GM21529 (cell line): ENCODE measurements at regions not wholly inside any gene's neighbourhood (a gene's known extent, or its start where the extent isn't known, plus 50 kb on each side); places are given as distances from the start of the nearest gene placed in this dataset.

Experiments used
- ATAC-seq: cut with Tn5 transposase; IDR thresholded peaks from one replicate; pipeline ENCODE4 v1.9.1; 2021; ENCODE audit not compliant: unreplicated experiment

- no peak for ATAC-seq
Observed at GRCh38 chr3:167958141-167958540, 137.6 kb downstream of the GOLIM4 start.

DNA sequence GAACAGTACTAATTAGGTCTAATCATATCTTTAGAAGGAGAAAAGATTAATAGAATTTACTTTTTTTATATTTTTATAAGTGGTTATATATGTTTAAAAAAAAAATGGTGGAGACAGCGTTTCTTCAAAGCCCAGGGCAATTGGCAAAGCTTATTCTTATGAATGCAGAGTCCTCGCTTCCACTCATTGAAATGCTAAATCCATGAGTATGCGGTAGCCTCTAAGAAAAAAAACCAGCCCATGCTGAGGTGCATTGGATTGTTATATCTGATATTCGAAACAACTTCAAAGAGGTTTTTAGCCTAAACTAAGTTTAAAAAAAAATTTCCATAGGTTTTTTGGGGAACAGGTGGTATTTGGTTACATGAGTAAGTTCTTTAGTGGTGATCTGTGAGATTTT lies 142.8 kb downstream of the GOLIM4 start:
- ATAC-seq: no peak

- no peak for ATAC-seq
Observed at GRCh38 chr3:167950212-167950611, 145.5 kb downstream of the GOLIM4 start.

- ATAC-seq: no peak
Observed at GRCh38 chr3:167941234-167941995, 154.3 kb downstream of the GOLIM4 start.

DNA sequence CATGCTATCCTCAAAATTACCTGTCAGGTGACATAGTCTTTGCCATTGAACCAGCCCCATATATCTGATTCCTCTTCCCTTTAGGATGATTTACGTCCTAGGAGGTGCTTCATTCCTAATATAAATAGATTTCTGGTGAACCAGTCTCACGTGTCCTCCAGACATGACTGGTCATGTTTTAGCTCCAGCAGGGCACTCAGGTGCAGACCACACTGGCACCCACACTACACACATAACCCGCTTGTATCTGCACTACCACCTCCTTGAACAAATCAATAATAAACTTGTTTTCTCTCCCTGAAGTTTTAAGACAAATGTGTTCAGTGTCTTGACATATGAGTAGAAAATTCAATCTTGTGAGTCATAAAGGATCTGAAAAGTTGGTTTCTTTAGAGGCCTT lies 155.5 kb downstream of the GOLIM4 start:
- ATAC-seq: no peak

- ATAC-seq: no peak
Observed at GRCh38 chr3:167938516-167938915, 157.2 kb downstream of the GOLIM4 start.

- ATAC-seq: no peak
Observed at GRCh38 chr3:167936019-167936418, 159.7 kb downstream of the GOLIM4 start.

GRCh38 chr3:167930453-167930852 lies 165.3 kb downstream of the GOLIM4 start:
- ATAC-seq: no peak

- ATAC-seq: no peak
Observed at GRCh38 chr3:167929968-167930367, 165.8 kb downstream of the GOLIM4 start.

GRCh38 chr3:167928381-167928780 lies 167.3 kb downstream of the GOLIM4 start:
- no peak for ATAC-seq

DNA sequence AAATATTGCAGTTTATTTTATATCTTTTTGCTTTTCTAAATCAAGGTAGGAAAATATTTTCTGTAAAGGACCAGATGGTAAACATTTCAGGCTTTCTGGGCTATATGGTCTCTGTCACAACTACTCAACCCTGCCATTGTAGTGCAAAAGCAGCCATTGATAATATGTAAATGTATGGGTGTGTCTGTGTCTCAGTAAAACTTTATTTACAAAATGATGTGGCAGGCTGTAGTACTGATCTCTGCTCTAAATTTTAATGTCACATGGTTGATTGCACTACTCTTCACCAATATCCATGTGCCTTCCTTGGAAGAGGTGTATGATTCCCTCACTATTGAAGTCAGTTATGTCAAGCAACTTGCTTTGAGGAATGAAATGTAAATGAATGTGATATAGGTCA lies 175.0 kb downstream of the GOLIM4 start:
- ATAC-seq: no peak

- ATAC-seq: no peak
Observed at GRCh38 chr3:167919590-167919989, 176.1 kb downstream of the GOLIM4 start.

DNA sequence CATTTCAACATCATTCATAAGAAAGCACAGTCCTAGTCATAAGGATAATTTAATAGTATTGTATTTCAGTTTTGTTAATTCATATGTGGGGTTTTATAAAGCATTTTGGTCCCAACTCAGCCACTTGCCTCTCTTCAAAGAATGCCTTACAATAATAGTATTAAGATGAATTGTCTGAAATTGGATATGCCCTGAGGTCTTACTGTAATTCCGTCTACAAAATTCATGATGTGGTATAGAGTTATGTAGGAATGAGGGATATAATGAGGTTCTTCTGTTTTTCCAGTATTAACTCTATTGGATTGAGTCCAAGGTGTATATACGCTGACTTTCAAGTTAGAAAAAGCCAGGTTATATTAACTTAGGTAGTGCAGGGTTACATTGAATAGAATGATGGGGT lies 177.0 kb downstream of the GOLIM4 start:
- no peak for ATAC-seq

DNA sequence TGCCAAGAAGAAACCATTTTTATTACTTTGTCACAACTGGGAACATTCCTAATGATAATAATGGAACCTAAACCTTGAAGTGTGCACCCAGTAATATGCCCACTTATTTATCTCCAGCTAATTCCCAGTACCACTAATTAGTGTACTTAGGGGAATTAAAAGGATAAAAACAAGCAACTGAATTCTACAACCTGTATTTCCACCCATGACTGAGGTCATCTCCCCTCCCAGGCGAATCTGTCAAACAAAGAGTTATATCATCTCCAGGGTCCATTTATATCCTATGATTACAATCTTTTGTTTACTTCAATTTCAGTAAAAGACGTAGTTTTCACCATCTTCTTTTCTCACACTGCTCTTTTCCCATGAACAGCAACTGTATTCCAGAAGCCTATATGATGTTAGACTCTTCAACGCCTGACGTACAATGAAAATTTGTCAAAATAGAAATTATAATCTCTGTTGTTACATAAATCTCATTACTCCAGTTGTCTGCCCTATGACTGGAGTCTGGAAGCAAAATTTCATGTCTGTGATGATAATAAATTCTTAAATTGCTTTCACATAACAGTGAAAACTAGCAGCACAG lies 177.6 kb downstream of the GOLIM4 start:
- ATAC-seq: no peak

- no peak for ATAC-seq
Observed at GRCh38 chr3:167913219-167913835, 177.8 kb downstream of the SERPINI1 start.

- ATAC-seq: no peak
Observed at GRCh38 chr3:167909952-167910351, 174.4 kb downstream of the SERPINI1 start.

GRCh38 chr3:167909504-167909896 lies 174.0 kb downstream of the SERPINI1 start:
- ATAC-seq: no peak

GRCh38 chr3:167908746-167909503 lies 173.4 kb downstream of the SERPINI1 start:
- ATAC-seq: no peak

- ATAC-seq: no peak
Observed at GRCh38 chr3:167908221-167908620, 172.7 kb downstream of the SERPINI1 start.

DNA sequence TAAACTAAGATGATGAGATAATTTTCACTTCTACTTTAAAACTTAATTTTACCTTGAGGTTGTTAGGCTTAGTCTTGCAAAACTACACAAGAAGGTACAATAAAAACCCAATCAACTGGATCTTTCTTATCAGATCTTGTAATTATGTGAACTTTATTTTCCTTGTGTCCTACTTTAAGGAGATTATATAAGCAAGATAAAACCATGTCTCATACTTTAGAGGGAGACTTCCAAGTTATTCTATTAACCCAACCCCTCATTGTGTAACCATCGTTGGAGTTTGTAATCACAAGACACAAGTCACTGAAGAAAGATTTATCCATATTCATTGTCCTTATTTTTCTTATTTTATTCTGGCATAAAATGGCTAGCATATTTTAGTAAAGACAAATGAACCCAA lies 165.6 kb downstream of the SERPINI1 start:
- ATAC-seq: no peak

GRCh38 chr3:167899093-167899492 lies 163.6 kb downstream of the SERPINI1 start:
- ATAC-seq: no peak

DNA sequence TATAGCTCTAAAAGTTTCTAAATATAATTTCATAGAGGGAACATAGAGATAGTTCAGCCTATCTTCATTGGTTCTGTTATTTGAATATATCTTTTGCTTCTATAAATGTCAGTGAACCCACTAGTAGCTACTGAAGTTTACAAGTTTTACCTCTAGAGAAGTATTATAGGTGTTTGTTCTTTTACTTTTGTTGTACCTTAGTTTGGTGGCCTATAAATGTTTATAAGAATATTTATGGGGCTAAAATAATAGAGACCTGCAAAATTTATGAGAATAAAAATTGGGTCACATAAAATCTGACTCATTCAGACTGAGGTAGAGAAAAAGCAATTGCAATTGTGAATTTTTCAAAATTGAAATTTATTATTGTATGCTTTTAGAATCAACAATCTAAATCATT lies 162.6 kb downstream of the SERPINI1 start:
- no peak for ATAC-seq
